Fibroblast of lung (primary cell): ENCODE measurements at regions not wholly inside any gene's neighbourhood (a gene's known extent, or its start where the extent isn't known, plus 50 kb on each side); places are given as distances from the start of the nearest gene placed in this dataset.

ENCODE experiments used
- EZH2 ChIP-seq: IDR thresholded peaks from 2 replicates; pipeline ENCODE4 v1.5.1; 2012; ENCODE audit warnings: low read length, control low read depth, mild to moderate bottlenecking; ENCODE audit errors: missing control alignments
- TF ChIP-seq, protein P1 (sequence below), 2 donors: IDR thresholded peaks in 1 of 2; conservative IDR thresholded peaks in 1 of 2; 1 replicate in 1 of 2; 2 replicates in 1 of 2; pipeline ENCODE4 v1.5.1; 2011 to 2012; ENCODE audit warnings: low read length in 2 of 2, control low read depth in 1 of 2, inconsistent platforms in 1 of 2, low read depth in 1 of 2, mild to moderate bottlenecking in 1 of 2

DNA sequence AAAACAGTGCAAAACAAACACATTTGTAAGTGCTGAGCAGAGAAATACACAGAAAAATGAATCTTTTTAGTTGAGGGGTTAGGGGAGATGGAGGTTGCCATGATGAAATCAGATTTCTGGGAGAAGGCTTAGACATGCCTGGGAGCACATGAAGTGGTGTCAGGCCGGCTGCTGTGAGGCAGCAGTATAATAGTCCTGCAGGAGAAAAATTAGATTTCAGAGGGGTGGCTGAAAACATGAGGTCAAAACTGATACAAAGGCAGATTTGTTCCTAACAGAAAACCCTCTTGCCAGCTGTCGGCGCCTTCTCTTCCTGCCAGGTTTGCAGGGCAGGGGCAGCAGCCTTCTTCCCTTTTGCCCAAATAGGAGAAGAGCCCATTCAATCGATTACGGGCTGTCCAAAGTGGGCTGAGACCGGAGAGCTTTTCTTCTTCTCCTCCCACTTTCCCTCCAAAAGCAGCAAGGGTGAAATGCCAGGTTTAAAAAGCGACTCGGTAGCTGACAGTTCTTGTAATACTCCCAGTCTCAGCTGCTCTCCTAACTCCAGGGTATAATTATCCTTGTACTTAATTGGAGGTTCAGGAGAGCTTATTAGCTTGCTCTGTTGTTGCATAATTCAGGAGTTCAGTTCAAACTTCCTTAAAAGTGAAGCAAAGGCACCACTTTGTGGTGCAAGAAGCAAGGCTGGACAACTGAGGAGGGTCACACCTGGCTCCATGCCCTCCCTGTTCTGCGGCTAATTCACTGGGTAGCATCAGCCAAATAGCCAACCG, 80.0 kb downstream of the PCTP start:
- TF ChIP-seq, protein P1, sequence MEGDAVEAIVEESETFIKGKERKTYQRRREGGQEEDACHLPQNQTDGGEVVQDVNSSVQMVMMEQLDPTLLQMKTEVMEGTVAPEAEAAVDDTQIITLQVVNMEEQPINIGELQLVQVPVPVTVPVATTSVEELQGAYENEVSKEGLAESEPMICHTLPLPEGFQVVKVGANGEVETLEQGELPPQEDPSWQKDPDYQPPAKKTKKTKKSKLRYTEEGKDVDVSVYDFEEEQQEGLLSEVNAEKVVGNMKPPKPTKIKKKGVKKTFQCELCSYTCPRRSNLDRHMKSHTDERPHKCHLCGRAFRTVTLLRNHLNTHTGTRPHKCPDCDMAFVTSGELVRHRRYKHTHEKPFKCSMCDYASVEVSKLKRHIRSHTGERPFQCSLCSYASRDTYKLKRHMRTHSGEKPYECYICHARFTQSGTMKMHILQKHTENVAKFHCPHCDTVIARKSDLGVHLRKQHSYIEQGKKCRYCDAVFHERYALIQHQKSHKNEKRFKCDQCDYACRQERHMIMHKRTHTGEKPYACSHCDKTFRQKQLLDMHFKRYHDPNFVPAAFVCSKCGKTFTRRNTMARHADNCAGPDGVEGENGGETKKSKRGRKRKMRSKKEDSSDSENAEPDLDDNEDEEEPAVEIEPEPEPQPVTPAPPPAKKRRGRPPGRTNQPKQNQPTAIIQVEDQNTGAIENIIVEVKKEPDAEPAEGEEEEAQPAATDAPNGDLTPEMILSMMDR (conservative IDR thresholded peaks at IDR 0.05 in 1 of 2, IDR thresholded peaks at IDR 0.05 in 1 of 2; ENCODE audit: low read depth in 1 of 2, low read length in 2 of 2) = no peak
- TF ChIP-seq EZH2 = no peak
